Non-pigmented ciliary epithelial cell (primary cell): ENCODE measurements at regions not wholly inside any gene's neighbourhood (a gene's known extent, or its start where the extent isn't known, plus 50 kb on each side); places are given as distances from the start of the nearest gene placed in this dataset.
"Not testable (repeated sequence)": the region's sequence is repeated elsewhere in the genome, so short reads cannot be mapped to it uniquely, and the experiment has no call there.

Experiments
- DNase-seq: peaks from one replicate; pipeline ENCODE4 v3.0.0-alpha.2; 2010; ENCODE audit warnings: low read depth

DNA sequence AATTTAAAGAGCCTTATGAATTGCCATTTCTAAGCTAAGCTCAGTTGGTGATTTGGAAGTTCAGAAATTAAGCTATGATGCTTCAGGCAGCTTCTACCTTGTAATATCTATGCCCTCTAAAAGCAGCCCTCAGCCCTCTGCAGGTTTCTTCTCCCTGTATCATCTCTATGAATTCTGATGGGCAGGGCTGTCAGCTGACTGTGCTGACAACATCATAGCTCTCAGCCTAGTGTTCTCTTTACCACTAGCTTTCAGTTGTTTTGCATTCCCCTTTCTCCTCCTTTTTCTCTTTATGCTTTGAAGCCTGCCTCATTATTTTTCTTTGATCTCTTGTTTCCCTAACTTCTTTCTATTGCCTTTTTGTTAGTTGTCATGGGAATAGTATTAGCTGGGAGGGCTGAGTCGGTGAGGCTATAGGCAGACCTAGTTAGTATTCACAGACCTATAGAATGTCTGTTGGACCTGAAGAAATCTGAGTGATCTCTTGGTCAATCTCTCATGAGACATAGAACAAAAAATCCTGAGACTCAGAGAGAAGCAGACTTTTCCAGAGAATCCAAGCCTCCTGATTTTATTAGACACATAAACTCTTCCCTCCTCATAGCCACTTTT is 535.4 kb downstream of the RAB38 start:
- DNase-seq = no peak

DNA sequence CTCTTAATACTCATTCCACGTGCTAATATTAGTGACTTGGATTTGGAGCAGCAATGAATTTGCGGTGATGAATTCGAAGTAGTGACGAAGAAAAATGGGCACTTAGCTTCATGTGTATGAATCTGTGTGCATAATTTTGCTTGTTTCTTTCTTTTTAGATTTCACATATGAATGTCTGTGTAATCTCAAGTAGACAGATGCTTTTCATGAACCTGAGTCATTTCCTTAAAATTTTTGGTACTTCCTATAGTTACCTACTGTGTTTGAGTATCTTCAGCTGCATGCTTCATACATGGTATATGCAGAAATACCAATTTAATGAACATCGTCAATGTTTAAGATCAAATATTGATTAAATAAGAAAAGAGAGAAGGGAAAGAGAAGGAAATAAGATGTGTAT is 540.2 kb downstream of the RAB38 start:
- DNase-seq = no peak

DNA sequence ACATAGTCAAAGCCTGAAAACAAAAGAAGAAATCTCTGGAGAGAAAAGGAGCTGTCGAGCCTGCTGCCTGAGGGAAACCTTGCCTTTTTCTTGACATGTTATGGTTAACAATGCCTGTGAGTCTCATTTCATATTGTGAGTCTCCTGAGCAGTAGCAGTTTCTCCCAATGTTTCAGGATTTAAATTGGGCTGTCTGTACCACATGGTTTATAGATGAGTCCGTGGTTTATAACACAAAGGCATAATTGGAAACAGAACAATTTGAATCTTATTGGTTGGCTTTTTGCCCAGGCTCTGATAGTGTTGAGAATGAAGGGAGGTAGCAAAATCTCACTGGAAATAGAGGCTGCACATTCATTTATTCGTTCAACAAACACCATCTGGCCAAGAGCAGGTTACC is 540.9 kb downstream of the RAB38 start:
- no peak for DNase-seq

DNA sequence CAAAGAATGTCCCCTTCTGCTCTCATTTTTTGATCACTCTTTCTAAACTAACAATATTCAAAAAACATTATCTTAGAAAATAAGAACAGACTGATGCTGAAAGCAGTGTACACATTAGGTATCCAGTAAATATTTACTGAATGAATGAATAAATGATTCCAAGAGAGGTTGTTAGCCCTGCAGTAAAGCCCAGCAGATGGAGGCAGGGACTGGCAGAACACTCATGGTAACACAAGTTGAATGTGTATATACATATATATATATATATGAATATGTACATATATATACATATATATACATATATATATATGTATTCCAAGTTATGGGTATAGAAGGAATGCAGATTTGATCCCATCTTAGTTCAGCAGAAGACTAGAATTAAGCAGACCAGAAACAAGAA is 546.3 kb downstream of the RAB38 start:
- DNase-seq = no peak

DNA sequence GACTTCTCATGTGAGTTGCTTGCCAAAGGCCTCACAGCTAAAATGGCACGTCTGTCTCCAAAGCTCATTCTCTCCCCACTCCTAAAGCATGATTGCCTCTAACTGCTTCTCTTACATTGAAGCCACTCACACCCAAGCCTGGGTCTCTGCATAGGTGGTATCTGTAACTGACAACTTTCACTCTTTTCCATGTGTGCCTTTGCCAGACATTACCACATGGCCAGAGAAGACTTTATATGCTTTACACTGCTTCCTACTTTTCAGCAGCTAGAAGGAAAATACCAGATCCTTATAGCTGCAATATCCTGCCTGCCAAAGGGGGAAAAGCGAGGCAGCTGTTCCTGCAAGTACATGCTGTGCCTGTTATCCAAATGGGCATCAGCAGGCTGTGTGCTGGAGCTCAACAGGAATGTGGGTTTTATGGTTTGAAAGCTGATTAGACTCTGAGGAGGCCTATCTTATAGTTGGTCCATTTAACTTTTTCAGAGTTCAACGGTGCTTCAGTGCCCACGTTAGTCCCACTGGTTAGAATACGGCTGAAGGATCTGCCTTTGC is 547.1 kb downstream of the RAB38 start:
- DNase-seq = no peak

DNA sequence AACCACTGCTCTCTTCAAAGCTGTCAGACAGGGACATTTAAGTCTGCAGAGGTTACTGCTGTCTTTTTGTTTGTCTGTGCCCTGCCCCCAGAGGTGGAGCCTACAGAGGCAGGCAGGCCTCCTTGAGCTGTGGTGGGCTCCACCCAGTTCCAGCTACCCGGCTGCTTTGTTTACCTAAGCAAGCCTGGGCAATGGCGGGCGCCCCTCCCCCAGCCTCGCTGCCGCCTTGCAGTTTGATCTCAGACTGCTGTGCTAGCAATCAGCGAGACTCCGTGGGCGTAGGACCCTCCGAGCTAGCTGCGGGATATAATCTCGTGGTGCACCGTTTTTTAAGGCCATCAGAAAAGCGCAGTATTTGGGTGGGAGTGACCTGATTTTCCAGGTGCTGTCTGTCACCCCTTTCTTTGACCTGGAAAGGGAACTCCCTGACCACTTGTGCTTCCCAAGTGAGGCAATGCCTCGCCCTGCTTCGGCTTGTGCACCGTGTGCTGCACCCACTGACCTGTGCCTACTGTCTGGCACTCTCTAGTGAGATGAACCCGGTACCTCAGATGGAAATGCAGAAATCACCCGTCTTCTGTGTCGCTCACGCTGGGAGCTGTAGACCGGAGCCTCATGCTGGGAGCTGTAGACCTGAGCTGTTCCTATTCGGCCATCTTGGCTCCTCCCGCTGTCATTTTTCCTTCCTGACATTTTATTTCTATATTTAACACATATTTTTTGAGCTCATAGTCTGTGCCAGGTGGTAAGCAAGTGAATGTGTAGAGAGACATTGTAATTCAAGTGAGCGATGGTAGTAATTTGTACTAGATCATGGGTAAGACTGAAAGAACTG is 551.5 kb downstream of the RAB38 start:
- DNase-seq = not testable (repeated sequence)

DNA sequence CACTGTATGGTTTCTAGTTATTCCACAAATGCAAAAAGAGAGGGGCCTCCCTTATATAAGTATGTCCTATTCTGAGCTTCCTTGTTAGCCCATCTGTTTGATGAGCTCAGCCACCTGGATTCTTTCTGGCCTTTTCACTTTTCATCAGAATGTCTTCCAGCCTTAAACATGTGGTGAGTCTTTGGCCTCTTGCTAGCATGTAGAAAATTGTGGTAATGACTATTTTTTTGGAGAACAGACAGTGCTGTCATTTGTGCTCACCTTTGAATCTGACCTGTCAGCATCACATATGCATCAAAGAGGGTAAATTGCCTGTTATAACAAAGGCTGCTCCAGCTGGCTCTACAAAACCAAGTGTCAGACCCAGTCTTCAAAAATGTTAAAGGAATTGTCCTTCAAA is 558.7 kb downstream of the RAB38 start:
- DNase-seq = no peak

DNA sequence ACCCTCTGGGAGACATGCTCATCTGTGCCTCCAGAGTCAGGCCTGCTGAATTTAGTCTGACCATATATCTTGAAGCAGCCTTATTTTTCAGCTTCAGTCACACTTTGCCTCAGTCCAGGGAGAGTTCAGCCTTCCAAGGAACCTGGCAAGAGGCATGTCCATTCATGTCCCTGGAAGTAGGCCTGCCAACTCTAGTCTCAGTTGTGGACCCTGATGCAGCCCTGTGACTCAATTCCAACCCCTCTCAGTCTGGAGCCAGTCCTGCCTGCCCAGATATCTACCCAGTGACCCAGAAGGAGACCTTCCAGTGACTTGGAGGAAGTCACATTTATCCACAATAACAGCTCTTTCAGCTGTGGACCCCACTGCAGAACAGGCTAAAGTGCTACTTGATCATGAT is 566.6 kb downstream of the TMEM135 start:
- no peak for DNase-seq

DNA sequence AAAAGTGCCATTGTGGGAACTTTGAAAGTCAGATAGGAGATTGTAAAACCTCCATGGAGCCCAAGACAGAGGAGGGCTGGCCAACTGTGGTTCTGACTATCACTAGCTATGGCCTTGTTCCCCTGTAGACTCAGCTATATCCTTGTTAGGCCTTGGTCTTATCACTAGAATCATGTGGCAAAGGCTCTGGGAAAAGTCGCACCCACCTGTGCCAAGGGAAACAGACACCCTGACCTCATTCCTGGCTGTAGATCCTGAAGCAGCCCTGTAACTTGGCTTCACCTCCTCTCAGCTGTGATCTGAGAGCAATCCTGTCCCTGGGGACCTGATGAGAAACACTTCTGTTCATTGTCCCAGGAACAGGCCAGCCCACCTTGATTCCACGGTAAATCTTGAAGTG is 566.2 kb downstream of the TMEM135 start:
- no peak for DNase-seq

DNA sequence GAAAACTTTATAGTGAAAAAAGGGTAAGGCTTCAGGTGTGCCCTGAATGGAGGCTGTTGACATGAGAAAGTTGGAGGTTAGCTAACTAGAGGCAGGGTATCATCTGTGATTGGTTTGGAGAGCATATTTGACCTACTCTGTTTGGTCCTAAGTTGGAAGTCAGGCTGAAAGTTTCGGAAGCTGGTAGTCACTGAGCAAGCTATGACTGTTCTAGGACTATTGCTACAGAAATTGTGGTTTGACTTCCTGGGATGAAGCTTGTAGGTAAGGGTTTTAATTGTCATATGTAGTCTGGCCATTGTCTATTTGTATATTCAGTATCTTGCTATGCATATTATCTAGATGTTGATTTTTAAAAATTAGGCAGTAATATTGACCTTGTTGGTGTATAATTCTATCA is 565.0 kb downstream of the TMEM135 start:
- no peak for DNase-seq

DNA sequence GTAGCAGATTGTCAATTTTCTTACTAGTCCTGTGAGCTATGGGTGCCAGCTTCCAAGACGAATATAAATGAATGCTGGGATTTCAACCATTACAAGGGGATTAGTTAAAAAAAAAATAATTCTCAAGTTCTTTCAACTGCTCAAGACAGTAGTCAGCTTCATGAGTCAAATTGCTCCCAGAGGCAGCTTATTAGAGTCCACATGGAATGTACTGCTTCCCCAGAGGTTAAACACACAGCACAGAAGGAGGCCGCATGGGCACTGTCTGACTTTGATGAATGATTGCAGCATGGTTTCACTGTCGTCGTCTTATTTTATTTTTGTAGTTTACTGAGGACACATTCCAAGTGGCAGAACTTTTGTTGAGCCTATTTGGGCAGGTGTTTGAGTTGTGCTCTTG is 563.2 kb downstream of the TMEM135 start:
- DNase-seq = no peak

DNA sequence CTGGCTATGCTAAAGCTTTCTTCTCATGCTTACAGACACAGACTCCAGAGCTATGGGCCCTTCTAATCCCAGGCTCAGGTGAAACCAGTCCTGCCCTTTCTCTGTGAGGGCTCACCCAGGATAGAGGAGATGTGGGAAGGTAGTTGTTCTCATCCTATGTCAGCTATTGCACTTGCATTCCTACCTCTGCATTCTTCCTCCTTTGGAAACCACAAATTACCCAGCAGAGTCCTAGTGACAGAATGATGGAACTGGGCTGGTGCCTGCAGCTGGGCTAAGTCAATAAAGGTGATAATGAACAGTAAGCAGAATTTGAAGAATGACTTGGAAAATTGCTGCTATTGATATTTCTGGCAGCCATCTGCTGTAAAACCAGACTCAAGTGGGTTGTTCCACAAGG is 560.0 kb downstream of the TMEM135 start:
- no peak for DNase-seq

DNA sequence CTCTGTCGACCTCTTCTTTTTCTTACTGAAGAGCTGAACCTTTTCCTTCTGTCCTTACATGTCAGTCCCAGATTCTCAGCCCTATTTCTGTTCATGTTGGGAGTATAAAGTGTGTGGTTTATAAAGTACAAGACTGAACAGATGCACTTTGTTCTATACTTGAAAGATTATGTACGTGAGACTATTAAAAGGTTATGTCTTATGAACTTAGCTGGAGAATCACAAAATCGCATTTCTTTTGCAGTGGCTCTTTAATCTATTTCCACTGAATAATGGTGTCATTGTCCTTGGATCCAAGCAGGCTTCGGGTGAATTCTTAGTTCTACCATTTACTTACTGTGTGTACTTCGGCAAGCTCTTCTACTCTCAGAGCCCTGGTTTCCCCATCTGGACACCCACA is 558.4 kb downstream of the TMEM135 start:
- no peak for DNase-seq

DNA sequence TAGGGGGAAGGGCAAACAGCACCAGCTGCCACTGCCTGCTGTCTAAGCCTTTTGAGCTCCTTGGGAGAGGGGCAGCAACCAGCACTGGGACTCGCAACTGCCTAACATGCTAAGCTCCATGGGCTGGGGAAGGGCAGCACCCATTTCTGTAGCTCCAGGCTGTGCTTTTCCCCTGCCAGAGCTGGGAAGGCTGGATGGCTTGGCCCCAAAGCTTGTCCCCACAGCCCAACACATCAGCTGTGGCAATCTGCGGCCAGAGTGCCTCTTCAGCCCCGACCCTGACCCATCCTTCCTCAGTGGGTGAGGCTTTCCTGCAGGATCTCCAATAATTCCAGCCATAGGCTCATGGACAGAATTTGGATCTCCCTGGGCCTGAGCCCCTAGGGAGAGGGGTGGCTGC is 551.3 kb downstream of the TMEM135 start:
- DNase-seq = no peak

DNA sequence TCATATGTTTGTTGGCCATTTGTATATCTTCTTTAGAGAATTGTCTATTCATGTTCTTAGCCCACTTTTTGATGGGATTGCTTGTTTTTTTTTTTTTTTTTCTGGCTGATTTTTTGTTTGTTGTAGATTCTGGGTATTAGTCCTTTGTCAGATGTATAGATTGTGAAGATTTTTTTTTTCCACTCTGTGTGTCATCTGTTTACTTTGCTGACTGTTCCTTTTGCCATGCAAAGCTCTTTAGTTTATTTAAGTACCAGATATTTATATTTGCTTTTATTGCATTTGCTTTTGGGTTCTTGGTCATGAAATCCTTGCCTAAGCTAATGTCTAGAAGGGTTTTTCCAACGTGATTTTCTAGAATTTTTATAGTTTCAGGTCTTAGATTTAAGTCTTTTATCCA is 547.9 kb downstream of the TMEM135 start:
- not testable (repeated sequence) for DNase-seq

DNA sequence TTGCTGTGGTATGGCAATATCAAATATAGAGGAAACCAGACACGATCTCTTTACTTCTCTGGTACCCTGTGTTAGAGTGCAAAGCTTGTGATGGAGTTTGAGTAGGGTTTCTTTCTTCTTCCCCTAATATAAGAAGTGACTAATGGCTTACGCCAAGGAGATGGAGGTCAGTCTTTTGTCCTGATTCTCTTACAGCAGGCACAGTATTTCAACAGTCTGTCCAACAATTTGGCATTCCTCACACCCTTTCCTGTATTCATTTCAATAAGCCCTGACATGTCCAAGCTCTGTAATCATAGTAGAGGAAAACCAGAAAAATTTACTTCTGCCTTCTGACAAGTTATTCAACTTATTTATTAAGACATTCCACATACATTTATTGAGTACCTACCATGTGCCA is 546.2 kb downstream of the TMEM135 start:
- DNase-seq = no peak

DNA sequence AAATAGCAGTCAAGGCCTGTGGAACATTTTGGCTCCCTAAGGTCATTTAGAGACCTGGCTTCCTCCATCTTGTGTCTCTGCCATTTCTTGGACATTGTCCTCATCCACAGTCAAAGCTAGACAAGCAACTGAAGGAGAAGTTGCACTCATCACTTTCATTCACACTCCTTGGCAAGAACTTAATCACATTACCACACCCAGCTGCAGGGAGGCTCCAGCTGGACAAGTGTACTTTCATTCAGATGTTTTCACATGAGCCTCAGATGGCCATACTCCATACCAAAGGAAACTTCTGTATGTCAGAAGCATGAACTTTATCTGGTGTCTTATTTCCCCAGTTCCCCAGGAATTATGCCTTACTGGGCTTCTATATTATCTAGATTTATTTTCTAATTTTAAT is 537.4 kb downstream of the TMEM135 start:
- no peak for DNase-seq

DNA sequence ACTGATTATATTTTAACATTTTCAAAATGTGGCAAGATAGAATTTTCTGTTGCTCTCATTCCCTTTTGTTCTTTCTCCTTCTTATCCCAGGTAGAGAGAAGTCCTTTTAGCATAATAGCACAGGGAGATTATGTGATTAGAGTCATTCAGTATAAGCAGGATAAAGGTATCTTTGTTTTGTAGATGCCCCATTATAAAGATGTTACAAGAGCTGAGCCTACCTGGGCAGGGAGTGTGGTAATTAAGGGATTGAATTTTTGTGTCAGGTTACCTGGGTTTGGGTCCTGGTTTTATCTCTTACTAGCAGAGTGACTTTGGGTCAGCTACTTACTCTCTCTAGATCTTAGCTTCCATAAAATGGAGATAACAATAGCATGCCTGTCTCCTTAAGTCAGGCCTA is 536.5 kb downstream of the TMEM135 start:
- DNase-seq = no peak

DNA sequence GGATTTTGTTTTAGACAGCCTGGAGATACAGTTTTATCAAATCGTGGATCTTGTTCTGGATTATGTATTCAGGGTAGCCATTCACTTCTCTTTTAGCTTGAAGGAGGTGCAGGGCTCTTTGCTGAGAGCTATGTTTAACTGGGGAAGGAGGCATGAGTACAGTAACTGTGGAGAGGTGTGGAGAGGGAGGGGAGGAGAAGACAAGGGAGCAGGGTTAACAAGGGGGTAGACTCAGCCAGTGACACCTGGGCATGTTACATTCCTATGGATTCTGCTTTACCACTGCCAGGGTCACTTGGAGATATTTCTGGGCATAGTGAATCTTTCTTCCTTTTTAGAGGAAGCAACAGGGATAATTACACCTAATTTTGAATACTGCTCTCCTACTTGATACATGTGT is 536.0 kb downstream of the TMEM135 start:
- no peak for DNase-seq

DNA sequence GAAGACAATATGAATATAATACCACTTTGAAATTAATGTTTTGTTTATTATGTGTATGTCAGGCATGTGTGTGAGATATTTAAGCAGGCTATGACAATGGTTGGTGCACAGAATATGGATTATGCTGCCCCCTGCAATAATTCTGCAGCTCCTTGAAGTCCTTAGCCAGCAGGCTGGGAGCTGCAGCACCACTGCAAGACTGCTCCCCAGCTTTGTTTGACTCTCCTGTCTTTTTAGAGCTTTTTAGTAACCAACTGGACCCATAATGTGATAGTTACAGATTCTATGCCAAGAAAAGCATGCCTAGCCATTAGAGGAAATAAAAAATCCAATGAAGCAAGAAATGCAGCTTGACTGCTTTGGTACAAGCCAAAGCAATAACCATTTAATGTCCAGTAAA is 535.1 kb downstream of the TMEM135 start:
- no peak for DNase-seq

DNA sequence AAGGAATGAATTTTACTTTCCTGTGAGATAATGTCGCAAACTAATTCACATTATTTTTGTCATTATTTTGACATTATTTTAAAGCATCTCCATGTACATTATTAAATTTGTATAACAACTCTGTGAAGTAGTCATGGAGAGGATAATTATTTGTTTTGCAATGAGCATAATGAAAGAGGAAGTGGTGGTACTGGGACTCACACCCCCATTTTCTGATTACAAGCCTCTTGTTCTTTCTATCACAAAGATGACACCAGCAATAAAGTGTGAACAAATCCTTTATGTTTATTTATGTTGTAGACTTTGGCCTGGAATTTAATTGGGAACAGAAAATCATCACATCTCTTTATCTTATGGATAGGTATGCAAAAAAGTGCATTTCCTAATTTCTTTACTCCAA is 522.6 kb downstream of the TMEM135 start:
- no peak for DNase-seq

DNA sequence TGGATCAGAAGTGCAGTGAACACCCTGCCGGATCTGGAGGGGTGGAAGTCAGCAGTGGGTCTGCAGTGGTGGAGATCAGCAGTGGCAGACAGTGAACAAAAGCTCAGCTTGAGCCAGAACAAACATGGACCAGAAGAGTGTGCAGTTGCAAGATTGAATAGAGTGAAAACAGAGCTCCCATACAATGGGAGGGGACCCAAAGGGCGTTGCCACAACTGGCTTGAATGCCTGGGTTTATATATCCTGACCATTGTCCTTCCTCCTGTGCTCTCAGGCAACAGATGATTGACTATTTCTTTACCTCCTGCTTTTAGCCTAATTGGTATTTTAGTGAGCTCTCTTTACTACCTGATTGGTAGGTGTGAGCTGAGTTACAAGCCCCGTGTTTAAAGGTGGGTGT is 522.1 kb downstream of the TMEM135 start:
- DNase-seq = not testable (repeated sequence)

DNA sequence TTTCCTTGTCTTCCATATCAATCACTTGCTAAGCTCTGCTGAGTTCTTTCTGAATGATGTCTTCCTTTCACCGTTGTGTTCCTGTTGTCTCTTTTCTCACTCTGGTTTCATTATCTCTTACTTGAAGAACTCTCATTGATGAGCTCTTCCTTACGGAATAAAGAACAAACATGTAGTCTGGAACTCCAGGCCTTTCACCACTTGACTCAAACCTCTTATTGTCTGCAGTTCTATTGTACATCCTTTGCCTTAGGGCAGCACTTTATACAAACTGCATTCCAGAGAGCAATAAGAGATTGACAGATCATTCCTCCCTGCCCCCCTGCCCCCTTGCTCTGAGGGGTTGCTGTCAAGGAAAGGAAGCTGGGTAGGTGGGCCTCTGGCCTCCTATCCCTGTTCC is 517.4 kb downstream of the TMEM135 start:
- no peak for DNase-seq

DNA sequence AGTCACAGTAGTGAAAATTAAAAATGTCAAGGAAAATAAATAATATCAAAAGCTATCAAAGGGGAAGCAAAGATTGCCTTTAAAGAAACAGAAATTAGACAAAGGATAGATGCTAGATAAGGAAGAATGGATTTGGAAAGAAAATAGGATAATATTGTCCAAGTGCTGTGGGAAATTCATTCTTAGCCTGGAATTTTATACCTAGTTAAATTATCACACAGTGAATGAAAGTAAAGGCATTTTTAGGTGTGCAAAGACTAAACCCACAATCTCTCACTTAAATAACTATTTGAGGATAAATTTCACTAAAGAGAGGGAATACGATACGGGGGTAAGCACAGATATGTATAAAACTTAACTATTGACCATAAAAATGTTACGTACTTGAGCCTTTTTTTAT is 511.1 kb downstream of the TMEM135 start:
- no peak for DNase-seq
